Bronchial epithelial cell (primary cell): ENCODE measurements at regions not wholly inside any gene's neighbourhood (a gene's known extent, or its start where the extent isn't known, plus 50 kb on each side); places are given as distances from the start of the nearest gene placed in this dataset.

Source experiments
- DNase-seq: peaks from one replicate; pipeline ENCODE4 v3.0.0-alpha.2; 2010; ENCODE audit warnings: low read depth
- FAIRE-seq: peaks from 2 replicates; lab custom pipeline; 2011; peaks lifted over from hg19 to GRCh38; lab: Jason Lieb, UNC
- H3K27me3 ChIP-seq: 2 replicates; pipeline ENCODE4 v1.5.1; 2011; ENCODE audit warnings: low read length; ENCODE audit not compliant: control insufficient read depth, insufficient read depth
- H3K36me3 ChIP-seq: 2 replicates; pipeline ENCODE4 v1.5.1; 2011; ENCODE audit warnings: low read length; ENCODE audit not compliant: control insufficient read depth, insufficient read depth
- H3K4me3 ChIP-seq: 2 replicates; pipeline ENCODE4 v1.5.1; 2011; ENCODE audit warnings: mild to moderate bottlenecking, low read depth, low read length, control low read depth
- CTCF ChIP-seq: IDR thresholded peaks from 2 replicates; pipeline ENCODE4 v1.5.1; 2011; ENCODE audit warnings: mild to moderate bottlenecking, moderate library complexity, low read length, control low read depth, inconsistent platforms; ENCODE audit not compliant: insufficient read depth, severe bottlenecking

- Histone ChIP-seq H3K27me3 (no peaks in the 10 kb centered on the region), H3K36me3 (no peaks in the 10 kb centered on the region), H3K4me3 (no peak overlapping the region)
- DNase-seq (no peak), FAIRE-seq (no peak)
- no peak for TF ChIP-seq CTCF
Measured at GRCh38 chr2:129768485-129769184, 210.8 kb upstream of the RAB6C start.

GRCh38 chr2:129769185-129769991 is 210.1 kb upstream of the RAB6C start:
- Histone ChIP-seq H3K4me3 (no peak overlapping the region), H3K36me3 (no peaks in the 10 kb centered on the region), H3K27me3 (no peaks in the 10 kb centered on the region)
- TF ChIP-seq CTCF: no peak
- FAIRE-seq (no peak), DNase-seq (no peak)

GRCh38 chr2:129771418-129772189 is 207.9 kb upstream of the RAB6C start:
- Histone ChIP-seq H3K27me3 (no peaks in the 10 kb centered on the region), H3K36me3 (no peaks in the 10 kb centered on the region), H3K4me3 (no peak overlapping the region)
- TF ChIP-seq CTCF: no peak
- FAIRE-seq (no peak), DNase-seq (no peak)

GRCh38 chr2:129772190-129772579 is 207.3 kb upstream of the RAB6C start:
- no peaks in the 10 kb centered on the region for H3K27me3 ChIP-seq
- DNase-seq (no peak), FAIRE-seq (no peak)
- H3K36me3 ChIP-seq: no peaks in the 10 kb centered on the region
- H3K4me3 ChIP-seq: no peak overlapping the region
- TF ChIP-seq CTCF: no peak

- no peaks in the 10 kb centered on the region for H3K27me3 ChIP-seq
- no peak overlapping the region for H3K4me3 ChIP-seq
- DNase-seq (no peak), FAIRE-seq (no peak)
- no peaks in the 10 kb centered on the region for H3K36me3 ChIP-seq
- TF ChIP-seq CTCF: no peak
Measured at GRCh38 chr2:129775952-129776653, 203.4 kb upstream of the RAB6C start.
